Naive thymus-derived CD4-positive, alpha-beta T cell (primary cell): ENCODE measurements at regions not wholly inside any gene's neighbourhood (a gene's known extent, or its start where the extent isn't known, plus 50 kb on each side); places are given as distances from the start of the nearest gene placed in this dataset.

Experiments
- ATAC-seq: fragments of 150-1000 bp; cut with Tn5 transposase; 2 replicates; pipeline ENCODE4 v1.10.0; 2021; ENCODE audit warnings: mild to moderate bottlenecking, moderate library complexity
- CTCF ChIA-PET: fragments of 350-600 bp; sonication (Branson Sonifier 250); formaldehyde crosslinking; loops from one replicate; lab custom pipeline; 2021; ENCODE audit warnings: antibody characterized with exemption; lab: Charles Lee
- POLR2A ChIA-PET: fragments of 350-600 bp; sonication (Branson Sonifier 250); formaldehyde crosslinking; loops from one replicate; lab custom pipeline; 2021; ENCODE audit warnings: antibody characterized with exemption, inconsistent platforms; lab: Charles Lee
- DNase-seq, 9 donors: peaks; one replicate each; pipeline versions ENCODE4 v3.0.0 to v3.0.0-alpha.2; 2020 to 2022; ENCODE audit warnings: mixed read lengths in 1 of 9
- H3K27ac ChIP-seq: one replicate; pipeline ENCODE4 v1.7.0; 2013; ENCODE audit warnings: mild to moderate bottlenecking, low read depth, low read length, moderate library complexity
- H3K27me3 ChIP-seq, 2 donors: one replicate each; pipeline ENCODE4 v1.7.0; 2013; ENCODE audit warnings: low read length in 2 of 2, mild to moderate bottlenecking in 2 of 2, moderate library complexity in 2 of 2; ENCODE audit not compliant: control insufficient read depth in 2 of 2, insufficient read depth in 2 of 2
- H3K36me3 ChIP-seq, 3 experiments: 1 replicate in 2 of 3; 2 replicates in 1 of 3; pipeline ENCODE4 v1.7.0; 2013; ENCODE audit warnings: low read length in 3 of 3, mild to moderate bottlenecking in 3 of 3, moderate library complexity in 1 of 3; ENCODE audit not compliant: insufficient read depth in 3 of 3, control insufficient read depth in 2 of 3
- H3K4me1 ChIP-seq, 2 donors: one replicate each; pipeline ENCODE4 v1.7.0; 2013; ENCODE audit warnings: low read length in 2 of 2, mild to moderate bottlenecking in 2 of 2, moderate library complexity in 1 of 2; ENCODE audit not compliant: control insufficient read depth in 2 of 2, insufficient read depth in 2 of 2
- H3K4me3 ChIP-seq: 2 replicates; pipeline ENCODE4 v1.7.0; 2013; ENCODE audit warnings: mild to moderate bottlenecking, low read length
- H3K9me3 ChIP-seq, 3 experiments: 1 replicate in 2 of 3; 2 replicates in 1 of 3; pipeline ENCODE4 v1.7.0; 2013; ENCODE audit warnings: low read length in 3 of 3; ENCODE audit not compliant: control insufficient read depth in 2 of 3
- H3K27ac Mint-ChIP-seq, 9 donors: one replicate each; pipeline ENCODE4 v1.8.0; 2020 to 2022; ENCODE audit warnings: mixed read lengths in 9 of 9, mild to moderate bottlenecking in 8 of 9, moderate library complexity in 5 of 9, inconsistent platforms in 2 of 9
- H3K27me3 Mint-ChIP-seq, 5 donors: one replicate each; pipeline ENCODE4 v1.8.0; 2021 to 2022; ENCODE audit warnings: mixed read lengths in 5 of 5, mild to moderate bottlenecking in 1 of 5
- H3K36me3 Mint-ChIP-seq, 5 donors: one replicate each; pipeline ENCODE4 v1.8.0; 2020 to 2022; ENCODE audit warnings: mixed read lengths in 5 of 5, mild to moderate bottlenecking in 3 of 5, inconsistent platforms in 1 of 5
- H3K4me1 Mint-ChIP-seq, 7 donors: one replicate each; pipeline ENCODE4 v1.8.0; 2020 to 2022; ENCODE audit warnings: mixed read lengths in 7 of 7, mild to moderate bottlenecking in 3 of 7, inconsistent platforms in 1 of 7
- H3K4me3 Mint-ChIP-seq, 10 donors: one replicate each; pipeline ENCODE4 v1.8.0; 2020 to 2022; ENCODE audit warnings: mild to moderate bottlenecking in 10 of 10, mixed read lengths in 10 of 10, moderate library complexity in 6 of 10, inconsistent platforms in 2 of 10
- H3K9me3 Mint-ChIP-seq, 11 donors: one replicate each; pipeline ENCODE4 v1.8.0; 2020 to 2022; ENCODE audit warnings: mixed read lengths in 11 of 11, mild to moderate bottlenecking in 4 of 11, inconsistent platforms in 1 of 11, moderate library complexity in 1 of 11
- intact Hi-C, 2 donors: fragments of 100-400 bp; cut with micrococcal nuclease; formaldehyde crosslinking; loops; one replicate each; pipeline ENCODE4 v1.15.1; 2023

DNA sequence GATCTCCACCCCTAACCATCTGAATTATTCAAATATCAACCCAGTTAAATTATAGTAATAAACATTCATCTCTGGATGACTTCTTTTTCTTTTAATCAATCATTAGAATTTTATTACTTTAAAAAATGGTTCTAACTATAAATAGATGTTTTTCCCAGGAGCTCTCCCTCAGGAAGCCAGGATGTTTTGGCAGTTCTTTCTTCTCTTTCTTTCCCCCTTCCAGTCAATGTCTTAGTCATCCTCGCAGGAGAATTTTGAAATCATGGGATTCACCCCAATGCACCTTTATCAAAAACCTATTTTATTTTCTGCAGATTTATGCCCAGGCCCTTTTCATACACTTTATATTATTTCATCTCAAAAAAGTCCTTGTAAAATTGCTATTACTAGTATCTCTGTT lies 711.6 kb downstream of the CDH11 start:
- no peaks in the 10 kb centered on the region for H3K36me3 Mint-ChIP-seq
- H3K27ac ChIP-seq = no peak overlapping the region
- H3K4me1 ChIP-seq = no peaks in the 10 kb centered on the region
- ChIA-PET POLR2A (no interaction called here), CTCF (no interaction called here)
- no peak for ATAC-seq
- no peak overlapping the region for H3K27ac Mint-ChIP-seq
- H3K9me3 Mint-ChIP-seq = peaks cover 0 to 36% (median 12%) of the 10 kb centered on the region in 11 donors
- H3K4me3 ChIP-seq = no peak overlapping the region
- no peaks in the 10 kb centered on the region for H3K27me3 ChIP-seq
- H3K36me3 ChIP-seq = no peaks in the 10 kb centered on the region
- no peaks in the 10 kb centered on the region for H3K4me1 Mint-ChIP-seq
- no peaks in the 10 kb centered on the region for H3K9me3 ChIP-seq
- intact Hi-C loops = loop anchor here in 1 of 2 donors (10.0 kb wide), 1 partner anchor 64 kb away; no protein-coding TSS in a partner anchor
- no peaks in the 10 kb centered on the region for H3K27me3 Mint-ChIP-seq
- H3K4me3 Mint-ChIP-seq = no peak overlapping the region
- no peak for DNase-seq

DNA sequence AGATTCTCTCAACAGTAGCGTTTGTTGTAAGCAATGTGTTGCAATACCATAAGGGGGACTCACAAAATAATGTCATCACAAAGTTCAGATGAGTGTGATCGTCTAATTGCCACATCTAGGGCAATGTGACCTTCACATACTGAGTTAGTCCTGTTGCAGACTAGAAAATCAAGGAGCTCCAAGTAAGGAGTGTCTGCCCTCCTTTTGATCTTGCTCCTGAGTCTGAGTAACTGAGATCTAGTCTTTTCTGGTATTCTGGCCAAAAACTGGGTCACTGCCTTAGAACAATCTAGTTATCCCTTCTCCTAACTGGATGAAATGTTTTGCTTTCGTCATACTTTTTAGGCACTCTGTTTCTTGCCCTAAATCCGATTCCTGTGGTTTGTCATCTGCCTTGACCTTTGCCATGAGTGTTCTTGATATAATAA lies 712.1 kb downstream of the CDH11 start:
- H3K27me3 Mint-ChIP-seq = no peaks in the 10 kb centered on the region
- Histone ChIP-seq H3K9me3 (no peaks in the 10 kb centered on the region), H3K27ac (no peak overlapping the region), H3K4me3 (no peak overlapping the region), H3K4me1 (no peaks in the 10 kb centered on the region), H3K36me3 (no peaks in the 10 kb centered on the region), H3K27me3 (no peaks in the 10 kb centered on the region)
- no peak overlapping the region for H3K27ac Mint-ChIP-seq
- intact Hi-C loops = loop anchor here in 1 of 2 donors (10.0 kb wide), 1 partner anchor 65 kb away; no protein-coding TSS in a partner anchor
- H3K9me3 Mint-ChIP-seq = peaks cover 0 to 36% (median 12%) of the 10 kb centered on the region in 11 donors
- DNase-seq (no peak), ATAC-seq (no peak)
- POLR2A ChIA-PET = no interaction called here
- H3K4me1 Mint-ChIP-seq = no peaks in the 10 kb centered on the region
- no peak overlapping the region for H3K4me3 Mint-ChIP-seq
- no peaks in the 10 kb centered on the region for H3K36me3 Mint-ChIP-seq
- CTCF ChIA-PET = no interaction called here

DNA sequence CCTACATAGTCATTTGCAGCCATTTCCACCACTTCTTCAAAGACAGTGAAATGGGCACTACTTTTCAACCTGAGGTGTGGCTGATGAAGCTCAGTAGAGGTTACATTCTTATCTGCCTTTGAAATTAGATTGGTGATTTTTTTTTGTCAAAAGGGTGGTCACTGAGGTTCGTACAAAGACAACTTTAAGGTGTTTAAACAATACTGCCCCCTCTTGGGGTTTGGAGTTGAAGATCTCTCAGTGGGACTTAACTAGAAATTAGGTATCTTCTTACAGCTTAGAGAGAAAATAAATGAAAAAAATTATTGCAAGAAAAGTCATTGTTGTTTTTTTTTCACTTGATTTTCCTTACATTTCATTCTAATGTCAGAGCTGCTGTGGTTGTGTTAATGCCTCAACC lies 713.2 kb downstream of the CDH11 start:
- no peak overlapping the region for H3K27ac ChIP-seq
- ChIA-PET POLR2A (no interaction called here), CTCF (no interaction called here)
- no peaks in the 10 kb centered on the region for H3K27me3 ChIP-seq
- Mint-ChIP-seq H3K27me3 (no peaks in the 10 kb centered on the region), H3K9me3 (peaks cover 0 to 33% (median 10%) of the 10 kb centered on the region in 11 donors), H3K36me3 (no peaks in the 10 kb centered on the region), H3K4me3 (no peak overlapping the region), H3K27ac (no peak overlapping the region), H3K4me1 (no peaks in the 10 kb centered on the region)
- H3K4me1 ChIP-seq = no peaks in the 10 kb centered on the region
- intact Hi-C loops = no loop called here
- ATAC-seq = no peak
- no peak overlapping the region for H3K4me3 ChIP-seq
- no peaks in the 10 kb centered on the region for H3K36me3 ChIP-seq
- no peak for DNase-seq
- no peaks in the 10 kb centered on the region for H3K9me3 ChIP-seq

DNA sequence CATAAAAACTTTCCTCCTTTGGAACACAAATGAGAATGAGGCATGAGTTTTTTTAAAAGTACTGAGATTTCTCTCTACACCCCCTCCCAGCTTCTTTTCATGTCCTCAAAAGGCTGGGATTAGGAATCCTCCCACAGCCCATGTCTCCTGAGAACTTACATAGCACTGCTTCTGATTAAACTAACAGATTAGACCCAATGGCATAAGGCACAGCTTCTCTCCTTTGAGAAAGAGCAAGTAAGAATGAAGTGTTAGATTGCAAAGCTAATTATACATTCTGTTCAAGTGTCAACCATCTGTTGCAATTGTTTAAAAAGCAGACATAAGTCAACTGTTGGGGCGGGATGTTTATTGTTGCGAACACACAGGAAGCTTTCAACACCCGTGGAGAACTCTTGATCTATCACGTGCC lies 715.1 kb downstream of the CDH11 start:
- intact Hi-C loops = no loop called here
- POLR2A ChIA-PET = no interaction called here

DNA sequence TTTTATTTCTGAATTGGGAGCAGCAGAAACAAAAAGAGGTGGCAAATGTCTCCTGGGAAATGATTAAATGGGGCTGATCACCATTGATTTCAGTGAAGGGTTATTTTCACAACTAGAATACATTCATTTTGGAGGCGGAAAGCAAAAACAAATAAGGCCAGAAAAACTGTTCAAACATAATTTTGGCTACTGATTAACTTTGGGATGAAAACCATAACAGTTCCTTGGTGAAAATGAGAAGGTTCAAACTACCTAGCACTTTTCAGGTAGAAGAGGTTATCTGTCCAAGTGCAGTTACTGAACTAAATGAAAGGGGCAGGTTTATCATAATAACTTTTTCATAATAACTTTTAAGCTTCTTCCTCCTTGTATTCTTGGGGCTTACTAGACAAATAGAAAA lies 718.5 kb downstream of the CDH11 start:
- no peaks in the 10 kb centered on the region for H3K27me3 Mint-ChIP-seq
- Histone ChIP-seq H3K36me3 (no peaks in the 10 kb centered on the region), H3K27me3 (no peaks in the 10 kb centered on the region), H3K9me3 (no peaks in the 10 kb centered on the region), H3K4me3 (no peak overlapping the region), H3K4me1 (no peaks in the 10 kb centered on the region), H3K27ac (no peak overlapping the region)
- intact Hi-C loops = no loop called here
- H3K27ac Mint-ChIP-seq = no peak overlapping the region
- CTCF ChIA-PET = no interaction called here
- DNase-seq (no peak), ATAC-seq (no peak)
- POLR2A ChIA-PET = no interaction called here
- peaks cover 0 to 4% (median 0%) of the 10 kb centered on the region in 5 donors for H3K36me3 Mint-ChIP-seq
- H3K4me1 Mint-ChIP-seq = no peaks in the 10 kb centered on the region
- no peak overlapping the region for H3K4me3 Mint-ChIP-seq
- H3K9me3 Mint-ChIP-seq = peaks cover 0 to 32% (median 6%) of the 10 kb centered on the region in 11 donors

More for the DNA sequence above, 715.1 kb downstream of the CDH11 start:
- H3K27ac Mint-ChIP-seq = no peak overlapping the region
- H3K27ac ChIP-seq = no peak overlapping the region
- no peaks in the 10 kb centered on the region for H3K36me3 ChIP-seq
- H3K9me3 Mint-ChIP-seq = peaks cover 0 to 32% (median 5%) of the 10 kb centered on the region in 11 donors
- no peak for ATAC-seq
- no peaks in the 10 kb centered on the region for H3K27me3 Mint-ChIP-seq
- H3K9me3 ChIP-seq = no peaks in the 10 kb centered on the region
- no peak overlapping the region for H3K4me3 Mint-ChIP-seq
- no peaks in the 10 kb centered on the region for H3K4me1 ChIP-seq
- no peaks in the 10 kb centered on the region for H3K36me3 Mint-ChIP-seq
- DNase-seq = no peak
- no peaks in the 10 kb centered on the region for H3K4me1 Mint-ChIP-seq
- CTCF ChIA-PET = no interaction called here
- no peaks in the 10 kb centered on the region for H3K27me3 ChIP-seq
- no peak overlapping the region for H3K4me3 ChIP-seq

DNA sequence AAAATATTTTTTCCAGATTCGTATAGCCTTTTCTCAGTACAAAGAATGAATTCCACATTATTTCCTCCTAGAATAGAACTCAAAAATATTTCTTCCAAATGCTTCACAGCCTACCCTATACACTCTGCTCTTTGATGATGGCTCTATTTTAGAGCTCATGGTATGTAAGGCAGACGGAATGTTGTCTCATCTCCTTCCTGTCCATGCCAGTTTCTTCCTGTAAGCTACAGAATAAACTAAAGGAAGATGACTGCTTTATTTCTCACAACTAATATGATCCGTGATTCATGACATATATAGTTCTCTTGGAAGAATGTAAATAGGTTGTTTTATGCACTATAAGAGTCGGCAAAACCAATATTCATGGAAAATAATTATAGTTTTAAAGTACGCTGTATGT lies 723.1 kb downstream of the CDH11 start:
- Histone ChIP-seq H3K4me1 (no peaks in the 10 kb centered on the region), H3K27ac (no peak overlapping the region), H3K4me3 (no peak overlapping the region), H3K36me3 (no peaks in the 10 kb centered on the region), H3K9me3 (no peaks in the 10 kb centered on the region), H3K27me3 (no peaks in the 10 kb centered on the region)
- DNase-seq (no peak), ATAC-seq (no peak)
- ChIA-PET POLR2A (no interaction called here), CTCF (no interaction called here)
- intact Hi-C loops = no loop called here
- Mint-ChIP-seq H3K27ac (no peak overlapping the region), H3K4me3 (no peak overlapping the region), H3K4me1 (no peaks in the 10 kb centered on the region), H3K27me3 (no peaks in the 10 kb centered on the region), H3K36me3 (peaks cover 0 to 4% (median 0%) of the 10 kb centered on the region in 5 donors), H3K9me3 (peaks cover 0 to 37% (median 6%) of the 10 kb centered on the region in 11 donors)

DNA sequence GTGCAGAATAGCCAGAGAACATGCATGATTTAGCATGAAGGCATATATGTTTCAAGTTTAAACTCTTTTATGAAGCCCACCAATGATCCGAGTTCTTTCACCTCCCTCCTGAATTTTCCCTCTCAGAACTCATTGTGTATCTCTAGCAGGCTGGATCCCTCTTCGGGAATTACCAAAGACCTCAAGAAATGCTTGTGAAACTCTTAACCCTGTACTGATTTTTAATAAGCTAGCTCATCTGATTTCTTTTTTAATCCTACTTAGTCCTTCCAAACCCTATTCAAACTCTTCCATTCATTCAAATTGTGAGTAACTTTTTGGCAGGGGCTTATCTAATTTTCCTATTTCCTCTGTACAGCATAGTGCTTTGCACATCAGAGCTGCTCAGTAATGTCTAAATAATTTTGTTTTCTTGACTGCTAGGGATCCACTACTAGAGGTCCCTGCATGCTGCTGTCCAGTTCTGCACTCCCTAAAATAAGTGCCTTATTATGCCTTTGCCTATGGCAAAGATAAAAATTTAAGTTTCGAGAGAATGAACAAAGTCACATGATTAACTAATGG lies 723.8 kb downstream of the CDH11 start:
- Histone ChIP-seq H3K36me3 (no peaks in the 10 kb centered on the region), H3K27me3 (no peaks in the 10 kb centered on the region), H3K4me3 (no peak overlapping the region), H3K9me3 (no peaks in the 10 kb centered on the region), H3K4me1 (no peaks in the 10 kb centered on the region), H3K27ac (no peak overlapping the region)
- peaks cover 0 to 31% (median 5%) of the 10 kb centered on the region in 11 donors for H3K9me3 Mint-ChIP-seq
- ChIA-PET CTCF (no interaction called here), POLR2A (no interaction called here)
- no peak overlapping the region for H3K4me3 Mint-ChIP-seq
- no peaks in the 10 kb centered on the region for H3K4me1 Mint-ChIP-seq
- no peaks in the 10 kb centered on the region for H3K27me3 Mint-ChIP-seq
- intact Hi-C loops = no loop called here
- DNase-seq (no peak), ATAC-seq (no peak)
- no peak overlapping the region for H3K27ac Mint-ChIP-seq
- H3K36me3 Mint-ChIP-seq = peaks cover 0 to 4% (median 0%) of the 10 kb centered on the region in 5 donors
